Trophoblast cell (in vitro differentiated cells and primary cell): ENCODE measurements at regions not wholly inside any gene's neighbourhood (a gene's known extent, or its start where the extent isn't known, plus 50 kb on each side); places are given as distances from the start of the nearest gene placed in this dataset.
"Not testable (repeated sequence)": the region's sequence is repeated elsewhere in the genome, so short reads cannot be mapped to it uniquely, and the experiment has no call there.

Experiments
- DNase-seq, 2 donors: peaks; one replicate each; pipeline ENCODE4 v3.0.0-alpha.2; 2016
- H2AFZ ChIP-seq: 2 replicates; pipeline ENCODE4 v1.6.1; 2013; ENCODE audit warnings: low read length, moderate library complexity, mild to moderate bottlenecking; ENCODE audit not compliant: insufficient read depth, poor library complexity
- H2AK5ac ChIP-seq: 2 replicates; pipeline ENCODE4 v1.6.1; 2013; ENCODE audit warnings: mild to moderate bottlenecking, low read length
- H2BK120ac ChIP-seq: 2 replicates; pipeline ENCODE4 v1.6.1; 2013; ENCODE audit warnings: low read length, mild to moderate bottlenecking, moderate library complexity; ENCODE audit not compliant: insufficient read depth, poor library complexity
- H2BK12ac ChIP-seq: 2 replicates; pipeline ENCODE4 v1.6.1; 2013; ENCODE audit warnings: mild to moderate bottlenecking, low read length, moderate library complexity
- H2BK5ac ChIP-seq: 2 replicates; pipeline ENCODE4 v1.6.1; 2013; ENCODE audit warnings: low read length, low read depth, moderate library complexity, mild to moderate bottlenecking; ENCODE audit not compliant: poor library complexity
- H3K14ac ChIP-seq: 2 replicates; pipeline ENCODE4 v1.6.1; 2013; ENCODE audit warnings: mild to moderate bottlenecking, low read length
- H3K18ac ChIP-seq: 2 replicates; pipeline ENCODE4 v1.6.1; 2013; ENCODE audit warnings: mild to moderate bottlenecking, low read length
- H3K23ac ChIP-seq: 2 replicates; pipeline ENCODE4 v1.6.1; 2013; ENCODE audit warnings: low read length
- H3K27ac ChIP-seq: 2 replicates; pipeline ENCODE4 v1.5.1; 2013; ENCODE audit warnings: low read depth, mild to moderate bottlenecking, inconsistent platforms, low read length, moderate library complexity
- H3K27me3 ChIP-seq: 2 replicates; pipeline ENCODE4 v1.6.1; 2013; ENCODE audit warnings: inconsistent platforms, mild to moderate bottlenecking, low read length, moderate library complexity; ENCODE audit not compliant: insufficient read depth
- H3K36me3 ChIP-seq, 2 experiments: 1 replicate in 1 of 2; 2 replicates in 1 of 2; pipeline ENCODE4 v1.6.1; 2013; ENCODE audit warnings: low read length in 2 of 2, mild to moderate bottlenecking in 2 of 2, moderate library complexity in 1 of 2; ENCODE audit not compliant: insufficient read depth in 2 of 2, control insufficient read depth in 1 of 2
- H3K4ac ChIP-seq: 2 replicates; pipeline ENCODE4 v1.6.1; 2013; ENCODE audit warnings: low read depth, mild to moderate bottlenecking, low read length, moderate library complexity
- H3K4me1 ChIP-seq, 2 experiments: 1 replicate in 1 of 2; 2 replicates in 1 of 2; pipeline ENCODE4 v1.6.1; 2013; ENCODE audit warnings: low read length in 2 of 2, mild to moderate bottlenecking in 2 of 2, moderate library complexity in 1 of 2; ENCODE audit not compliant: insufficient read depth in 2 of 2, control insufficient read depth in 1 of 2
- H3K4me2 ChIP-seq: 2 replicates; pipeline ENCODE4 v1.6.1; 2013; ENCODE audit warnings: inconsistent platforms, mild to moderate bottlenecking, low read length, moderate library complexity
- H3K4me3 ChIP-seq: 2 replicates; pipeline ENCODE4 v1.5.1; 2013; ENCODE audit warnings: mild to moderate bottlenecking, low read depth, low read length, inconsistent platforms
- H3K79me1 ChIP-seq: one replicate; pipeline ENCODE4 v1.6.1; 2013; ENCODE audit warnings: low read length
- H3K79me2 ChIP-seq: 2 replicates; pipeline ENCODE4 v1.6.1; 2013; ENCODE audit warnings: low read length, mild to moderate bottlenecking; ENCODE audit not compliant: control insufficient read depth, insufficient read depth, poor library complexity
- H3K9ac ChIP-seq: 2 replicates; pipeline ENCODE4 v1.6.1; 2013; ENCODE audit warnings: mild to moderate bottlenecking, low read length
- H3K9me3 ChIP-seq: 2 replicates; pipeline ENCODE4 v1.6.1; 2013; ENCODE audit warnings: low read depth, mild to moderate bottlenecking, control low read depth, inconsistent platforms, low read length; ENCODE audit not compliant: insufficient read depth
- H4K12ac ChIP-seq: 2 replicates; pipeline ENCODE4 v1.6.1; 2013; ENCODE audit warnings: low read depth, mild to moderate bottlenecking, low read length, moderate library complexity
- H4K8ac ChIP-seq: 2 replicates; pipeline ENCODE4 v1.6.1; 2013; ENCODE audit warnings: low read depth, mild to moderate bottlenecking, low read length, moderate library complexity
- H4K91ac ChIP-seq: one replicate; pipeline ENCODE4 v1.6.1; 2013; ENCODE audit warnings: low read depth, mild to moderate bottlenecking, low read length, moderate library complexity
- WGBS: extraction: QIAGEN DNeasy Blood & Tissue Kit; methylation state at CpG from one replicate; pipeline ENCODE4 v1.1.7; 2013; ENCODE audit warnings: missing lambda C conversion rate; ENCODE audit not compliant: insufficient read length, insufficient coverage; ENCODE audit errors: extremely low coverage; 5-methylcytosine and 5-hydroxymethylcytosine counted together

DNA sequence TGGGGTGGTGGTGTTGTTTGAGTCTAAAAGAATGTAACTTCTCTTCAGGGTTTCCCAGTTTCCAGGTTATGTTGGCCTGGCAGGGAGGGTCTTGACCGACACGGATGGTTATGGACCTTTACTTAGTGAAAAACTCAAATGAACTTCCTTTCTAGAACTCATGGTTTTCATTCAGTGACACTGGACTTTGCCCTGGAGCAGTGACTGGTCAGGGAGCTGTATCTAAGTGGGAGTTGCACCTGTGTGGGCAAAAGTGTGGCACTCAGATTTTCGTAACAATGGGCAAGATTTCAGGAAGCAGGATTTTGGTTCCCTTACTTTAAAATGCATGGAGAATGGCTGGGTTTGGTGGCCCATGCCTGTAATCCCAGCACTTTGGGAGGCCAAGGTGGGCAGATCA lies 68.5 kb upstream of the FAM72C start:
- not testable (repeated sequence) for H3K9me3 ChIP-seq, H3K4me1 ChIP-seq, H3K4ac ChIP-seq, H2AK5ac ChIP-seq, H3K4me3 ChIP-seq, H2BK120ac ChIP-seq, H4K8ac ChIP-seq, H3K79me2 ChIP-seq, H3K4me2 ChIP-seq, H3K36me3 ChIP-seq, H3K27ac ChIP-seq, H3K79me1 ChIP-seq, H4K91ac ChIP-seq, H3K9ac ChIP-seq, H2BK12ac ChIP-seq, H3K23ac ChIP-seq, DNase-seq, H3K27me3 ChIP-seq, H3K18ac ChIP-seq, H2BK5ac ChIP-seq, H3K14ac ChIP-seq, H2AFZ ChIP-seq, H4K12ac ChIP-seq
- no CpG with 5 or more reads among the region's 3 CpGs for whole genome bisulfite sequencing

DNA sequence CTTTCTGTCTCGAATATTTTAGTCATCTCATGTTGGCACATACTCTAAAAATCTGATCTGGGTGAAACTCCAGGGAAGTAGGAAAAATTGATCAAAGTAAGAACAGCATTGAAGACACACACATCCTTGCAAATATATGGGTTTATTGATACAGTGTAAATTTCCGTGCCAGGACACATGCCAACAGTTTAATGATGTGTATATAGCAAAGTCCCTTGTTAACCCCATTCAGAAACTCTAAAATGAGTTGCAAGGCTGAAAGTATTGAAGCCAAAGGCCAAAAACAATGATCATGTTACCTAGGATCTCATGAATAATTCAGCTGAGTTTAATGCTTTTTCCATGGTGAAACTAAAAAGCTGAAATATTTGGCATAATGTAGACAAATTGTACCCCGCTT lies 62.3 kb upstream of the FAM72C start:
- not testable (repeated sequence) for DNase-seq, H2BK120ac ChIP-seq, H3K27ac ChIP-seq, H3K14ac ChIP-seq, H3K79me1 ChIP-seq, H3K4me3 ChIP-seq, H3K9ac ChIP-seq, H3K36me3 ChIP-seq, H4K12ac ChIP-seq, H2BK12ac ChIP-seq, H2AK5ac ChIP-seq, H3K27me3 ChIP-seq, H3K4me2 ChIP-seq, H3K79me2 ChIP-seq, H3K9me3 ChIP-seq, H3K4ac ChIP-seq, H4K8ac ChIP-seq, H2BK5ac ChIP-seq, H2AFZ ChIP-seq, H3K18ac ChIP-seq, H3K23ac ChIP-seq, H4K91ac ChIP-seq, H3K4me1 ChIP-seq
- no CpG with 5 or more reads among the region's 3 CpGs for WGBS

DNA sequence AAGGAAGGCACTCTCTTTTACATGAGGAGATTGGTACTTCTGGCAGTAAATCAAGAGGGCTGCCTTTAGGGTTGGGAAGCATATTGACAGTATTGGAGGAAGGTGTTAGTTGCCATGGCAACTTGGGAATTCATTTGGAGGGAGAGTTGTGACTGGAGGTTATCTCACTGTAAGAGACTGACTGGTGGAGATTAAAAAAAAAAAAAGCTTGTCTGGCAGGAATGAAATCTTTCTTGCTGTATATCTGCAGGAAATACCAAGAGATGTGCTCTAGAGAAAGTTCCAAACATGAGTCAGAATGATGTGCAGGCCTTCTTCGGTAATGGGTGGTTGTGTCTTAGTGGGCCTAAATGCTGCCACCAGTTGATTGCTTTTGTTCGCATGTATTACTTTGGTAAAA lies 59.8 kb upstream of the FAM72C start:
- not testable (repeated sequence) for H3K18ac ChIP-seq, H3K79me1 ChIP-seq, H3K14ac ChIP-seq, H3K79me2 ChIP-seq, H3K36me3 ChIP-seq, H3K9ac ChIP-seq, H2AK5ac ChIP-seq, H3K27ac ChIP-seq, H3K4me2 ChIP-seq, H3K4me1 ChIP-seq, H3K4ac ChIP-seq, H4K91ac ChIP-seq, H2BK120ac ChIP-seq, H3K9me3 ChIP-seq, H2BK5ac ChIP-seq, DNase-seq, H3K27me3 ChIP-seq, H3K23ac ChIP-seq, H4K12ac ChIP-seq, H4K8ac ChIP-seq, H2BK12ac ChIP-seq, H2AFZ ChIP-seq, H3K4me3 ChIP-seq
- WGBS, result no CpG with 5 or more reads among the region's 2 CpGs

DNA sequence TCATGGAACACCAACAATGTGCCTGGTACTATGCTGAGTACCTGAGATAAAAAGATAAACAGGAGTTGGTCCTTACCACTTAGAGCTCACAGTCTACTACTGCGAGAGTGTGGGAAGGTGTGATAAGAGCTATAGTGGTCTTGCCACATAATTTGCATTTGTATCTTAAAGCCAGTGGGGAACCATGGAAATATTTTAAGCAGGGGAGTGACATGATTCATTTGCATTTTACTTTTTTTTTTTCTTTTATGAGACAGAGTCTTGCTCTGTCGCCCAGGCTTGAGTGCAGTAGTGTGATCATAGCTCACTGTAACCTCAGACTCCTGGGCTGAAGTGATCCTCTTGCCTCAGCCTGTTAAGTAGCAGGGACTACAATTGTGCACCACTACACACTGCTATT lies 54.2 kb upstream of the FAM72C start:
- H3K4me1 ChIP-seq, H3K79me2 ChIP-seq, H3K14ac ChIP-seq, H2BK12ac ChIP-seq, H2AK5ac ChIP-seq, H3K9ac ChIP-seq, DNase-seq, H4K12ac ChIP-seq, H4K8ac ChIP-seq, H3K18ac ChIP-seq, H3K27me3 ChIP-seq, H3K79me1 ChIP-seq, H3K4me3 ChIP-seq, H3K23ac ChIP-seq, H2BK5ac ChIP-seq, H2BK120ac ChIP-seq, H3K36me3 ChIP-seq, H4K91ac ChIP-seq, H3K9me3 ChIP-seq, H2AFZ ChIP-seq, H3K27ac ChIP-seq, H3K4me2 ChIP-seq, H3K4ac ChIP-seq: not testable (repeated sequence)
- WGBS, result no CpG with 5 or more reads among the region's 2 CpGs
